ENCODE measurements at regions not wholly inside any gene's neighbourhood (a gene's known extent, or its start where the extent isn't known, plus 50 kb on each side); places are given as distances from the start of the nearest gene placed in this dataset.
"Not testable (repeated sequence)": the region's sequence is repeated elsewhere in the genome, so short reads cannot be mapped to it uniquely, and the experiment has no call there.

DNA sequence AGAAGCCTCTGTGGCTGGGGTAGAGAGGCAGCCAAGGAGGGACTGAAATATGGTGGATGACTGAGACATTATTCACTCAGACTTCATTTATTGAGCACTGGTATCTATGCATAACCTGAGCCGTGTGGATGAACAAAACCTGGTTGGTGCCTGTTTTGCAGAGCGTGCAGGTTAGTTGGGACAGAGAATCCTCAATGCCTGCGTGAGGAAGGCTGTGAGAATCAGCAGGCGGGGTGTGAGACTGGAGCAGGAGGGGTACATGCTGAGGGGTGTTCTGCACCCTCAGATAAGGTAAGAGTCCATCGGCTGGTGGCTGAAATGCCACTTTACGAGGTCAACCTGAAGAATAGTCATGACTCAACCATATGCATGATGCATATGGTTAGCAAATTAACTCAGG lies 271.6 kb downstream of the MED10 start:
- TF ChIP-seq, protein P1, sequence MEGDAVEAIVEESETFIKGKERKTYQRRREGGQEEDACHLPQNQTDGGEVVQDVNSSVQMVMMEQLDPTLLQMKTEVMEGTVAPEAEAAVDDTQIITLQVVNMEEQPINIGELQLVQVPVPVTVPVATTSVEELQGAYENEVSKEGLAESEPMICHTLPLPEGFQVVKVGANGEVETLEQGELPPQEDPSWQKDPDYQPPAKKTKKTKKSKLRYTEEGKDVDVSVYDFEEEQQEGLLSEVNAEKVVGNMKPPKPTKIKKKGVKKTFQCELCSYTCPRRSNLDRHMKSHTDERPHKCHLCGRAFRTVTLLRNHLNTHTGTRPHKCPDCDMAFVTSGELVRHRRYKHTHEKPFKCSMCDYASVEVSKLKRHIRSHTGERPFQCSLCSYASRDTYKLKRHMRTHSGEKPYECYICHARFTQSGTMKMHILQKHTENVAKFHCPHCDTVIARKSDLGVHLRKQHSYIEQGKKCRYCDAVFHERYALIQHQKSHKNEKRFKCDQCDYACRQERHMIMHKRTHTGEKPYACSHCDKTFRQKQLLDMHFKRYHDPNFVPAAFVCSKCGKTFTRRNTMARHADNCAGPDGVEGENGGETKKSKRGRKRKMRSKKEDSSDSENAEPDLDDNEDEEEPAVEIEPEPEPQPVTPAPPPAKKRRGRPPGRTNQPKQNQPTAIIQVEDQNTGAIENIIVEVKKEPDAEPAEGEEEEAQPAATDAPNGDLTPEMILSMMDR (IDR thresholded peaks at IDR 0.05): no peak
- TF ChIP-seq POLR2A (IDR thresholded peaks at IDR 0.05): no peak
- DNase-seq (no peak), ATAC-seq (no peak)
- Histone ChIP-seq H3K27ac (no peak overlapping the region), H3K4me3 (no peak overlapping the region), H3K9me3 (no peaks in the 10 kb centered on the region), H3K4me1 (no peaks in the 10 kb centered on the region), H3K27me3 (no peaks in the 10 kb centered on the region), H3K36me3 (no peaks in the 10 kb centered on the region)
- intact Hi-C loops (cut with DNase I): no loop called here
- WGBS, 4 donors: 81 to 86% (median 84%) methylated on average over 6 of the region's 6 CpGs

DNA sequence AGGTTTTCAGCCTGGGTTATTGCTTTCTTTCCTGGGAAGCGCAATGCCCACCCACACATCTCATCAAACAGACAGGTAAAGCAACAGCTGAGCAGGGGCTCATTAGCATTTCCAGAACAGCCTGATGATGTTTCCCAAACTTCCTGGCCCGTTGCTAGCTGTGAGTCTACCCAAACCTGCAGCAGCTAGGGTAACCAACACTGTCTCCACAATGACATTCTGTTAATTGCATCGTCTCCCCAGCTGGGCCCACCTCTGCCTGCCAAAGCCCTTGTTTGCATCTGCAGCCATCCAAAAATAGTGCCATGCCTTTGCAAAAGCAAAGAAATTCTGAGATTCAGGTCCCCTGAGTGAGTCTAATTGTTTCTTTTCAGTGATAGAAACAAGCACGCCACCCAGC lies 273.0 kb downstream of the MED10 start:
- DNase-seq (no peak), ATAC-seq (no peak)
- Histone ChIP-seq H3K4me3 (no peak overlapping the region), H3K36me3 (no peaks in the 10 kb centered on the region), H3K27me3 (no peaks in the 10 kb centered on the region), H3K9me3 (no peaks in the 10 kb centered on the region), H3K4me1 (no peaks in the 10 kb centered on the region), H3K27ac (no peak overlapping the region)
- 63 to 74% (median 67%) methylated on average over 4 of the region's 4 CpGs for WGBS, 4 donors
- intact Hi-C loops (cut with DNase I): no loop called here
- no peak for TF ChIP-seq POLR2A (IDR thresholded peaks at IDR 0.05)
- TF ChIP-seq, protein P1 (IDR thresholded peaks at IDR 0.05): no peak

- Histone ChIP-seq H3K9me3 (peaks cover 0 to 3% (median 0%) of the 10 kb centered on the region in 12 donors), H3K36me3 (no peaks in the 10 kb centered on the region), H3K27me3 (no peaks in the 10 kb centered on the region), H3K27ac (no peak overlapping the region), H3K4me1 (no peaks in the 10 kb centered on the region), H3K4me3 (no peak overlapping the region)
- TF ChIP-seq, protein P1 (IDR thresholded peaks at IDR 0.05): no peak
- TF ChIP-seq POLR2A (IDR thresholded peaks at IDR 0.05): no peak
- DNase-seq (no peak), ATAC-seq (no peak)
- intact Hi-C loops (cut with DNase I): no loop called here
- WGBS, 4 donors: 44 to 51% (median 48%) methylated on average over 3 of the region's 3 CpGs
These were observed 282.2 kb downstream of the MED10 start for GRCh38 chr5:6096101-6096500.

DNA sequence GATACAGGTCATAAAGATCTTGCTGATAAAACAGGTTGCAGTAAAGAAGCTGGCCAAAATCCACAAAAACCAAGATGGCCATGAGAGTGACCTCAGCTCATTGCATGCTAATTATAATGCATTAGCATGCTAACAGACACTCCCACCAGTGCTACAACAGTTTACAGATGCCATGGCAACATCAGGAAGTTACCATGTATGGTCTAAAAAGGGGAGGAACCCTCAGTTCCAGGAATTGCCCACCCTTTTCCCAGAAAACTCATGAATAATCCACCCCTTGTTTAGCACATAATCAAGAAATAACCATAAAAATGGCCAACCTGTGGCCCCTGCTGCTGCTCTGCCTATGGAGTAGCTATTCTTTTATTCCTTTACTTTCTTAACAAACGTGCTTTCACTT lies 284.2 kb downstream of the MED10 start:
- ATAC-seq; H3K4me3 ChIP-seq; H3K27me3 ChIP-seq; H3K36me3 ChIP-seq; H3K4me1 ChIP-seq; H3K27ac ChIP-seq; H3K9me3 ChIP-seq; intact Hi-C loops (cut with DNase I); DNase-seq: not testable (repeated sequence)
- 28 to 46% (median 29%) methylated on average over 1 of the region's 1 CpG for WGBS, 4 donors

DNA sequence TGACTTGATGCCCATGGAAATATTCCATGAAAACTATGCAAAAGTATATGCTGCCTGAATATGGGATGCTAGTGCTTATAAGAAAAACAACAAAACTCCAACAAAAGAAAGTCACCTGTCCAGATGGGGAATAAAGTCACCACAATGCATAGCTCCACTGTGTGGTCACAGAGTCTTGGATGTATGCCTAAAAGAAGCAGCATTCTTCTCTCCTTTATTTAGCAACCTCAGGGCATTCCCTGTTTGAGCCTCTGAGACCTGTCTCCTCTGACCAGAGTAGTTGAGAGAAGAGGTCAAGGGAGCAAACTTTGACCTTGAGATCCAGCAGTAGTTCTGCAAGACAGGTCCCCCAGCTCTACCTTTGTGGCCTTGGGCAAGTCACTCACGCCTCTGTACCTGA lies 287.5 kb downstream of the MED10 start:
- TF ChIP-seq POLR2A (IDR thresholded peaks at IDR 0.05): no peak
- TF ChIP-seq, protein P1 (IDR thresholded peaks at IDR 0.05): no peak
- no peak for ATAC-seq
- intact Hi-C loops (cut with DNase I): no loop called here
- H3K4me3 ChIP-seq: no peak overlapping the region
- WGBS, 4 donors: 50 to 100% (median 73%) methylated on average over 1 of the region's 1 CpG
- H3K27ac ChIP-seq: no peak overlapping the region
- DNase-seq: no peak
- H3K4me1 ChIP-seq: no peaks in the 10 kb centered on the region
- no peaks in the 10 kb centered on the region for H3K36me3 ChIP-seq
- H3K27me3 ChIP-seq: no peaks in the 10 kb centered on the region
- no peaks in the 10 kb centered on the region for H3K9me3 ChIP-seq

Measured in heart left ventricle (tissue), 16 donors.